ENCODE measurements at regions not wholly inside any gene's neighbourhood (a gene's known extent, or its start where the extent isn't known, plus 50 kb on each side); places are given as distances from the start of the nearest gene placed in this dataset.

DNA sequence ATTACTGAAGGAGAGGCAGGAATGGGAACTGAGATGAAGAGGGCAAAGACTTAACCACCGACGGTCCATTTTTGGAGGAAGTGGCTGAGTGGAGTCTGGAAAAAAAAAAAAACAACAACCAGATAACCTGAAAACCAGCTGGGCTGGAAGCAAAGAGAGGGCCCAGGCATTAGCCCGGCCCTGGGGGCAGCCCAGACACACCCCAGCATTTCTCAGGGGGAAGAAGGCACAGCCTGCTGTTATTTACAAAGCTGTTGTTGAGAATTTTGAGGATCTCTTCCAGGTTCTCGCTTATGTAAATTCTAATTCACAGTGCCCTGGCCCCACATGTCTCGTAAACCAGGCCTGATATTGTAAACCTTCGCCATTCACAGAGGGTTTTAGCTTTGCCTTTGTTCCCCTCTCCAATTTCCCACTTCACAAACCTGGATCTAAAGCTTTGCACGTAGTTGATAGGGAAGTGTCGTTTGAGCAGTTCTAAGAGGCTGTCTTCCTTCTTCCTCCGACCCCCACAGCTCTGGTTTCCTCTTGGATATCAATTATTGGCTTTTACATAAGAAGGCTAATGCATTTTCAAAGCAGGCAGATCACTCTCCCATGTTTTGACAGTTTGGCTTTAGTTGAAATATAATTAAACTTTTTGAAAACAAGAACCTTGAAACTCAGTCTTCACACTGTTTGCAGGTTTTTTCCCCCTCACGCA is 161.8 kb upstream of the IRF2BP2 start:
- FAIRE-seq, result no peak
- no peak overlapping the region for H3K4me3 ChIP-seq (ENCODE audit: control insufficient read depth in 2 of 3, extremely low read depth in 1 of 3, insufficient read depth in 2 of 3, low read depth in 1 of 3, low read length in 3 of 3)

DNA sequence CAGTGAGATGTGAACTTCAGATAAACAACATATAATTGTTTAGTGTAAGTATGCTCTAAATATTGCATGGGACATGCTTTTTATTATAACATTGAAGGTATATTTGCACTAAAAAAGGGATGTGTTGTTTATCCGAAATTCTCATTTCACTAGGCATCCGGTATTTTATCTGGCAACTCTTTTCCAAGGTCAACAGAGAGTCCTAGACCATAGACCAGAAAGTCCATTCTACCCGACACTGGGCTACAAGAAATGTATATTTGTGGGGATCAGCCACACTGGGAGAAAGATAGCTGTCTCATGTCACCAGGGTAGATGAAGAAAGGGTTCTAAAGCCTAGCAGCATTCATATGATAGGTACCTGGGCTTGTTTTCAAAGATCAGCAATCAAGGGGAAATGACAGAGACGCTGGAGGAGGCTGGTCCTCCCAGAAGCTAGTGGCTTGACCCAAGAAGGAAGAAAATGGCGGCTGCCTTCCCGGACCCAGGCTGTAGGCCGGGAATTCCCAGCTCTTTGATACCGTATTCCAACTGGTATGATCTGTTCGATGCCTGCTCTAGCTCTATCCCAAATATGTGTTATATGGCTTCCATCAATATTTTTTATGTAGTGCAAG is 161.1 kb upstream of the IRF2BP2 start:
- Histone ChIP-seq H3K79me2 (ENCODE audit: control insufficient read depth, insufficient read depth, low read length) (no peaks in the 10 kb centered on the region), H3K4me2 (ENCODE audit: control insufficient read depth, extremely low read depth, insufficient read depth, low read depth, low read length) (no peak overlapping the region), H2AFZ (ENCODE audit: control insufficient read depth, low read length) (no peak overlapping the region), H3K27ac (ENCODE audit: control insufficient read depth, insufficient read depth, low read length) (no peak overlapping the region), H3K9ac (ENCODE audit: control insufficient read depth, extremely low read depth, insufficient read depth, low read length) (no peak overlapping the region), H3K9me1 (ENCODE audit: control insufficient read depth, extremely low read depth, insufficient read depth, low read length) (no peaks in the 10 kb centered on the region), H3K36me3 (ENCODE audit: control insufficient read depth in 2 of 2, extremely low read depth in 1 of 2, insufficient read depth in 2 of 2, low read length in 2 of 2) (no peaks in the 10 kb centered on the region), H3K4me1 (ENCODE audit: control insufficient read depth, extremely low read depth, insufficient read depth, low read length) (peaks cover 16% of the 10 kb centered on the region), H3K4me3 (ENCODE audit: control insufficient read depth in 2 of 3, extremely low read depth in 1 of 3, insufficient read depth in 2 of 3, low read depth in 1 of 3, low read length in 3 of 3) (no peak overlapping the region), H4K20me1 (ENCODE audit: control insufficient read depth, extremely low read depth, insufficient read depth, low read length) (no peaks in the 10 kb centered on the region), H3K27me3 (ENCODE audit: control insufficient read depth, extremely low read depth, insufficient read depth, low read length) (no peaks in the 10 kb centered on the region), H3K9me3 (ENCODE audit: control insufficient read depth, low read depth, low read length) (peaks cover 2% of the 10 kb centered on the region)
- FAIRE-seq (no peak), DNase-seq (ENCODE audit: low read depth, low spot score) (no peak)
- dilution Hi-C loops (cut with MboI; ENCODE audit: extremely low pct_ligation_motif_present, low sequenced_read_pairs), result no loop called here
- no peak for TF ChIP-seq EZH2 (IDR thresholded peaks at IDR 0.05; ENCODE audit: low read length)
- TF ChIP-seq, protein P1, sequence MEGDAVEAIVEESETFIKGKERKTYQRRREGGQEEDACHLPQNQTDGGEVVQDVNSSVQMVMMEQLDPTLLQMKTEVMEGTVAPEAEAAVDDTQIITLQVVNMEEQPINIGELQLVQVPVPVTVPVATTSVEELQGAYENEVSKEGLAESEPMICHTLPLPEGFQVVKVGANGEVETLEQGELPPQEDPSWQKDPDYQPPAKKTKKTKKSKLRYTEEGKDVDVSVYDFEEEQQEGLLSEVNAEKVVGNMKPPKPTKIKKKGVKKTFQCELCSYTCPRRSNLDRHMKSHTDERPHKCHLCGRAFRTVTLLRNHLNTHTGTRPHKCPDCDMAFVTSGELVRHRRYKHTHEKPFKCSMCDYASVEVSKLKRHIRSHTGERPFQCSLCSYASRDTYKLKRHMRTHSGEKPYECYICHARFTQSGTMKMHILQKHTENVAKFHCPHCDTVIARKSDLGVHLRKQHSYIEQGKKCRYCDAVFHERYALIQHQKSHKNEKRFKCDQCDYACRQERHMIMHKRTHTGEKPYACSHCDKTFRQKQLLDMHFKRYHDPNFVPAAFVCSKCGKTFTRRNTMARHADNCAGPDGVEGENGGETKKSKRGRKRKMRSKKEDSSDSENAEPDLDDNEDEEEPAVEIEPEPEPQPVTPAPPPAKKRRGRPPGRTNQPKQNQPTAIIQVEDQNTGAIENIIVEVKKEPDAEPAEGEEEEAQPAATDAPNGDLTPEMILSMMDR (optimal IDR thresholded peaks at IDR 0.05 in 1 of 3, IDR thresholded peaks at IDR 0.05 in 1 of 3, conservative IDR thresholded peaks at IDR 0.05 in 1 of 3; ENCODE audit: extremely low read depth in 1 of 3, insufficient read depth in 2 of 3, low read length in 3 of 3), result no peak

More for the DNA sequence above, 161.8 kb upstream of the IRF2BP2 start:
- peak overlapping the region; percentile 68 for H3K27ac ChIP-seq (ENCODE audit: control insufficient read depth, insufficient read depth, low read length)
- no peak for TF ChIP-seq EZH2 (IDR thresholded peaks at IDR 0.05; ENCODE audit: low read length)
- TF ChIP-seq, protein P1 (optimal IDR thresholded peaks at IDR 0.05 in 1 of 3, IDR thresholded peaks at IDR 0.05 in 1 of 3, conservative IDR thresholded peaks at IDR 0.05 in 1 of 3; ENCODE audit: extremely low read depth in 1 of 3, insufficient read depth in 2 of 3, low read length in 3 of 3), result no peak
- dilution Hi-C loops (cut with MboI; ENCODE audit: extremely low pct_ligation_motif_present, low sequenced_read_pairs), result no loop called here
- H3K79me2 ChIP-seq (ENCODE audit: control insufficient read depth, insufficient read depth, low read length), result no peaks in the 10 kb centered on the region
- no peaks in the 10 kb centered on the region for H3K9me1 ChIP-seq (ENCODE audit: control insufficient read depth, extremely low read depth, insufficient read depth, low read length)
- H3K4me2 ChIP-seq (ENCODE audit: control insufficient read depth, extremely low read depth, insufficient read depth, low read depth, low read length), result peak overlapping the region; percentile 31
- H3K36me3 ChIP-seq (ENCODE audit: control insufficient read depth in 2 of 2, extremely low read depth in 1 of 2, insufficient read depth in 2 of 2, low read length in 2 of 2), result no peaks in the 10 kb centered on the region
- H3K27me3 ChIP-seq (ENCODE audit: control insufficient read depth, extremely low read depth, insufficient read depth, low read length), result peaks cover 7% of the 10 kb centered on the region
- peak overlapping the region; percentile 49 for H3K9ac ChIP-seq (ENCODE audit: control insufficient read depth, extremely low read depth, insufficient read depth, low read length)
- H3K9me3 ChIP-seq (ENCODE audit: control insufficient read depth, low read depth, low read length), result peaks cover 3% of the 10 kb centered on the region
- no peaks in the 10 kb centered on the region for H4K20me1 ChIP-seq (ENCODE audit: control insufficient read depth, extremely low read depth, insufficient read depth, low read length)
- H2AFZ ChIP-seq (ENCODE audit: control insufficient read depth, low read length), result no peak overlapping the region
- no peak for DNase-seq (ENCODE audit: low read depth, low spot score)
- peaks cover 16% of the 10 kb centered on the region for H3K4me1 ChIP-seq (ENCODE audit: control insufficient read depth, extremely low read depth, insufficient read depth, low read length)
